ENCODE measurements at regions not wholly inside any gene's neighbourhood (a gene's known extent, or its start where the extent isn't known, plus 50 kb on each side); places are given as distances from the start of the nearest gene placed in this dataset.

GRCh38 chr2:158043181-158043948 lies 58.3 kb upstream of the UPP2 start:
- no peaks in the 10 kb centered on the region for H3K27me3 ChIP-seq
- no peaks in the 10 kb centered on the region for H3K9me3 ChIP-seq
- no peaks in the 10 kb centered on the region for H3K4me1 ChIP-seq
- no peak overlapping the region for H3K4me3 ChIP-seq (ENCODE audit: low read depth, low read length)
- no peak for TF ChIP-seq CTCF (IDR thresholded peaks at IDR 0.05; ENCODE audit: low read depth, low read length)
- DNase-seq, result no peak
- H3K36me3 ChIP-seq, result no peaks in the 10 kb centered on the region

- Histone ChIP-seq H3K9me3 (no peaks in the 10 kb centered on the region), H3K36me3 (no peaks in the 10 kb centered on the region), H3K4me3 (ENCODE audit: low read depth, low read length) (no peak overlapping the region), H3K4me1 (no peaks in the 10 kb centered on the region), H3K27me3 (no peaks in the 10 kb centered on the region)
- no peak for DNase-seq
- no peak for TF ChIP-seq CTCF (IDR thresholded peaks at IDR 0.05; ENCODE audit: low read depth, low read length)
Observed at GRCh38 chr2:158042666-158043065, 59.0 kb upstream of the UPP2 start.

- no peak for TF ChIP-seq CTCF (IDR thresholded peaks at IDR 0.05; ENCODE audit: low read depth, low read length)
- H3K4me3 ChIP-seq (ENCODE audit: low read depth, low read length), result no peak overlapping the region
- no peaks in the 10 kb centered on the region for H3K4me1 ChIP-seq
- H3K27me3 ChIP-seq, result no peaks in the 10 kb centered on the region
- DNase-seq, result no peak
- H3K9me3 ChIP-seq, result no peaks in the 10 kb centered on the region
- H3K36me3 ChIP-seq, result no peaks in the 10 kb centered on the region
Observed at GRCh38 chr2:158042245-158042644, 59.4 kb upstream of the UPP2 start.

- TF ChIP-seq CTCF (IDR thresholded peaks at IDR 0.05; ENCODE audit: low read depth, low read length), result no peak
Observed at GRCh38 chr2:158041400-158041799, 60.3 kb upstream of the UPP2 start.

GRCh38 chr2:158038901-158039300 lies 62.8 kb upstream of the UPP2 start:
- H3K4me1 ChIP-seq, result no peaks in the 10 kb centered on the region
- no peaks in the 10 kb centered on the region for H3K27me3 ChIP-seq
- H3K9me3 ChIP-seq, result no peaks in the 10 kb centered on the region
- no peaks in the 10 kb centered on the region for H3K36me3 ChIP-seq
- H3K4me3 ChIP-seq (ENCODE audit: low read depth, low read length), result no peak overlapping the region
- TF ChIP-seq CTCF (IDR thresholded peaks at IDR 0.05; ENCODE audit: low read depth, low read length), result no peak
- DNase-seq, result peak; percentile 9

More at GRCh38 chr2:158041400-158041799, 60.3 kb upstream of the UPP2 start:
- Histone ChIP-seq H3K36me3 (no peaks in the 10 kb centered on the region), H3K27me3 (no peaks in the 10 kb centered on the region), H3K9me3 (no peaks in the 10 kb centered on the region), H3K4me3 (ENCODE audit: low read depth, low read length) (no peak overlapping the region), H3K4me1 (no peaks in the 10 kb centered on the region)
- DNase-seq, result no peak

- no peaks in the 10 kb centered on the region for H3K4me1 ChIP-seq
- peak; percentile 42 for TF ChIP-seq CTCF (IDR thresholded peaks at IDR 0.05; ENCODE audit: low read depth, low read length)
- no peak overlapping the region for H3K4me3 ChIP-seq (ENCODE audit: low read depth, low read length)
- DNase-seq, result peak; percentile 15
- no peaks in the 10 kb centered on the region for H3K36me3 ChIP-seq
- no peaks in the 10 kb centered on the region for H3K27me3 ChIP-seq
- H3K9me3 ChIP-seq, result no peaks in the 10 kb centered on the region
Observed at GRCh38 chr2:158034198-158034866, 67.3 kb upstream of the UPP2 start.

Measured in BE2C (cell line).